ENCODE measurements at regions not wholly inside any gene's neighbourhood (a gene's known extent, or its start where the extent isn't known, plus 50 kb on each side); places are given as distances from the start of the nearest gene placed in this dataset.

DNA sequence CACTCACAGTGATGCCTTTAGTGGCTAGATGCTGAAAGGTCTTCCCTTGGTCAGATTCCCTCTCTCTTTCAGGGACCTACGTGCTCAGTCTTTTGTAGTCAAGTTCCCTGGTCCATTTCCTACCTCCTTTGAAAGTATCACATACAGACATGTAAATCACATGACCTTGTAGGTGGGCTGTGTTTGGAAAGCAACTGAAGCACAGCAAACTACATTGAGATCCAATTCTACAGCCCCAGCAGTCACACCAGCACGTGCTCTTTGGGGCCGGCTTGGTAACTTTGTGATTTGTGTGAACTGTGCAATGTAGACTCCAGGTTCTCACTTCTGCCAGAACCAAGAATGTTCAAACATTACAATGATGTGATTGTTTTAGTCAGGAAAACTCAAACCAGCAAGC lies 89.7 kb upstream of the PLPP4 start:
- TF ChIP-seq BHLHE40 (IDR thresholded peaks at IDR 0.05; ENCODE audit: borderline replicate concordance) (no peak), TARDBP (IDR thresholded peaks at IDR 0.05) (no peak), SUZ12 (IDR thresholded peaks at IDR 0.05) (no peak), LEF1 (IDR thresholded peaks at IDR 0.05; ENCODE audit: borderline replicate concordance) (no peak), HDGF (IDR thresholded peaks at IDR 0.05; ENCODE audit: borderline replicate concordance) (no peak), NFRKB (IDR thresholded peaks at IDR 0.05) (no peak), ARNT (IDR thresholded peaks at IDR 0.05) (no peak), ZNF384 (IDR thresholded peaks at IDR 0.05) (no peak), CTBP1 (IDR thresholded peaks at IDR 0.05; ENCODE audit: borderline replicate concordance) (no peak), SP1 (IDR thresholded peaks at IDR 0.05) (no peak), FOXM1 (IDR thresholded peaks at IDR 0.05; ENCODE audit: borderline replicate concordance) (no peak), ELF4 (IDR thresholded peaks at IDR 0.05) (no peak), FOXK2 (IDR thresholded peaks at IDR 0.05) (no peak)
